Left ventricle myocardium inferior (tissue), 1 donor: ENCODE measurements at regions not wholly inside any gene's neighbourhood (a gene's known extent, or its start where the extent isn't known, plus 50 kb on each side); places are given as distances from the start of the nearest gene placed in this dataset.

Experiments
- DNase-seq: peaks from one replicate; pipeline ENCODE4 v3.0.0-alpha.2; 2020
- H3K27ac ChIP-seq: fragments of 200-600 bp; replicated peaks from 2 replicates; pipeline ENCODE4 v1.8.0; 2021
- H3K27me3 ChIP-seq: fragments of 200-600 bp; 2 replicates; pipeline ENCODE4 v1.8.0; 2021; ENCODE audit warnings: low read depth
- H3K36me3 ChIP-seq: fragments of 200-600 bp; 2 replicates; pipeline ENCODE4 v1.8.0; 2021
- H3K4me1 ChIP-seq: fragments of 200-600 bp; 2 replicates; pipeline ENCODE4 v1.8.0; 2021
- H3K4me3 ChIP-seq: fragments of 200-600 bp; 2 replicates; pipeline ENCODE4 v1.8.0; 2021; ENCODE audit warnings: mild to moderate bottlenecking, moderate library complexity
- H3K9me3 ChIP-seq: fragments of 200-600 bp; replicated peaks from 2 replicates; pipeline ENCODE4 v1.8.0; 2021
- CTCF ChIP-seq: fragments of 200-600 bp; IDR thresholded peaks from 2 replicates; pipeline ENCODE4 v1.8.0; 2021; ENCODE audit warnings: antibody characterized with exemption, mild to moderate bottlenecking, borderline replicate concordance
- intact Hi-C: fragments of 100-400 bp; cut with micrococcal nuclease; formaldehyde crosslinking; loops from one replicate; pipeline ENCODE4 v1.11.0; 2022
- donor health status: DM: no; HTN: yes; CAD: no; lungs with severe emphysema.

GRCh38 chr7:46610746-46611145 is 689.7 kb upstream of the IGFBP3 start:
- Histone ChIP-seq H3K9me3 (no peaks in the 10 kb centered on the region), H3K36me3 (no peaks in the 10 kb centered on the region), H3K27ac (peak overlapping the region; percentile 7), H3K27me3 (no peaks in the 10 kb centered on the region), H3K4me3 (no peak overlapping the region), H3K4me1 (peaks cover 28% of the 10 kb centered on the region)
- no peak for TF ChIP-seq CTCF
- intact Hi-C loops, result no loop called here
- DNase-seq, result no peak

- no peak for TF ChIP-seq CTCF
- no peaks in the 10 kb centered on the region for H3K9me3 ChIP-seq
- peaks cover 52% of the 10 kb centered on the region for H3K4me1 ChIP-seq
- no peak overlapping the region for H3K4me3 ChIP-seq
- no peaks in the 10 kb centered on the region for H3K36me3 ChIP-seq
- intact Hi-C loops, result no loop called here
- H3K27ac ChIP-seq, result no peak overlapping the region
- DNase-seq, result peak; percentile 38
- no peaks in the 10 kb centered on the region for H3K27me3 ChIP-seq
Observed at GRCh38 chr7:46607176-46607575, 686.1 kb upstream of the IGFBP3 start.

DNA sequence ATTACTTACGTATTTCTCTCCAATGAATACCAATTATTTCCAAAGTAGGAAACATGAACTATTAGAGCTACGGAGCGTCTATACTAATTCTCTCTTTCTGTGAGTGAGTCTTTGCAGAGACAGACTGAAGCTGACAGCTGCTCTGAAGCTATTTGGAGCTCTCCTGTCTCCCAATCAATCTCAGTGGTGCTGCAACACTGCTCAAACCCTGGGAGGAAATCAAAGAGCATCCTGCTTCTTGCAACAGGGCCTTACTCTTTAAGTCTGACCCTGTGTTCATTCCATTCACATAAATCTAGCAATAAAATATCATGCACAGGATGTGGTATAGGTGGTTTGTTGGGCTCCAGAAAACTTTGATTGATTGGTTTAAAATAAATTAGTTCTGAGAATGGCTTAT is 685.7 kb upstream of the IGFBP3 start:
- no peak overlapping the region for H3K4me3 ChIP-seq
- no peaks in the 10 kb centered on the region for H3K36me3 ChIP-seq
- no peak for DNase-seq
- no peaks in the 10 kb centered on the region for H3K27me3 ChIP-seq
- H3K9me3 ChIP-seq, result no peaks in the 10 kb centered on the region
- no peak for TF ChIP-seq CTCF
- peaks cover 55% of the 10 kb centered on the region for H3K4me1 ChIP-seq
- H3K27ac ChIP-seq, result no peak overlapping the region
- intact Hi-C loops, result no loop called here

DNA sequence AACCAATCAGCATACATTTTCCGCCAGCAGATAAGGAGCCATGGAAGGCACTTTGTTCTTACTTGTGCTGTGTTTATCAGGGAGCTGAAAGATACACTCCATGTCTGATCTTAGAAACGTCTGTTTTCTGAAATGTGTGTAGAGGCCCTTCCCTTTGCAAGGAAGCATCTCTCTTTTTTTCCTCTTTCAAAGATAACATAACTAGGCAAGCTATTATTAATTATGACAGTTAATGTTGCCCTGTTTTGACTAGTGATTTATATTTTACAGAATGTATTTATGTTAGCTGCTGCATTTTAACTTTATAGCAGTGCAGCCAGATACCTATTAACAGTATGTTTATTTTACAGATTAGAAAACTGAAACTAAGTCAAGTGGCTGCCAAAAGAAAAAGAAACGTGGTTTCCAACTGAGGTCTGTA is 683.2 kb upstream of the IGFBP3 start:
- H3K4me1 ChIP-seq, result peaks cover 38% of the 10 kb centered on the region
- no peaks in the 10 kb centered on the region for H3K9me3 ChIP-seq
- H3K36me3 ChIP-seq, result no peaks in the 10 kb centered on the region
- TF ChIP-seq CTCF, result no peak
- H3K27ac ChIP-seq, result peak overlapping the region; percentile 93
- intact Hi-C loops, result no loop called here
- no peak overlapping the region for H3K4me3 ChIP-seq
- DNase-seq, result no peak
- no peaks in the 10 kb centered on the region for H3K27me3 ChIP-seq

GRCh38 chr7:46603780-46604179 is 682.7 kb upstream of the IGFBP3 start:
- H3K4me3 ChIP-seq, result no peak overlapping the region
- H3K36me3 ChIP-seq, result no peaks in the 10 kb centered on the region
- intact Hi-C loops, result no loop called here
- peak overlapping the region; percentile 93 for H3K27ac ChIP-seq
- DNase-seq, result peak; percentile 94
- H3K4me1 ChIP-seq, result peaks cover 38% of the 10 kb centered on the region
- no peaks in the 10 kb centered on the region for H3K9me3 ChIP-seq
- no peak for TF ChIP-seq CTCF
- H3K27me3 ChIP-seq, result no peaks in the 10 kb centered on the region

DNA sequence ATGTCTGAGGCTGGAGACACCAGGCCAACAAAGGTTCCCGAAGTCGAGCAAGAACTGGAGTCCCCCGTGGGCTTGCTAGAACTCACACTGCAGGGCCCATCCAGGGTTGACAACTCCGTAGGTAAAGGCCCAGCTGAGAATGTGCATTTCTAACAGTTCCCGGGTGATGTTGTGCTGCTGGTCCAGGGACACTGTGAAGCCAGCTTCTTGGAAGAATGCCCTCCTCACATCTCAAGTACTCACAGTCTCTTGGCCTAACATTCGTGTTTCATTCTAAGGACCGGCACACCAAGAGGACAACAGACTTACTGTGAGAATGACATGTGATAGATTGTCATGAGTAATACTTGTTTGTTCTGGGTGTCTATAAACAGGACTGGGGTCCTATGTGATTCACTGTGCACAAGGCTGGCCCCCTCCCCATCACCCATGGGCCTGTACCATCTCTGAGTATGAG is 682.3 kb upstream of the IGFBP3 start:
- H3K4me3 ChIP-seq, result no peak overlapping the region
- H3K9me3 ChIP-seq, result no peaks in the 10 kb centered on the region
- no peaks in the 10 kb centered on the region for H3K36me3 ChIP-seq
- DNase-seq, result no peak
- H3K4me1 ChIP-seq, result peaks cover 38% of the 10 kb centered on the region
- H3K27ac ChIP-seq, result peak overlapping the region; percentile 93
- intact Hi-C loops, result no loop called here
- H3K27me3 ChIP-seq, result no peaks in the 10 kb centered on the region
- TF ChIP-seq CTCF, result no peak
